HG02938 (cell line): ENCODE measurements at regions not wholly inside any gene's neighbourhood (a gene's known extent, or its start where the extent isn't known, plus 50 kb on each side); places are given as distances from the start of the nearest gene placed in this dataset.

Experiments
- ATAC-seq: cut with Tn5 transposase; IDR thresholded peaks from one replicate; pipeline ENCODE4 v1.9.1; 2021; ENCODE audit warnings: mild to moderate bottlenecking, moderate library complexity; ENCODE audit not compliant: unreplicated experiment

DNA sequence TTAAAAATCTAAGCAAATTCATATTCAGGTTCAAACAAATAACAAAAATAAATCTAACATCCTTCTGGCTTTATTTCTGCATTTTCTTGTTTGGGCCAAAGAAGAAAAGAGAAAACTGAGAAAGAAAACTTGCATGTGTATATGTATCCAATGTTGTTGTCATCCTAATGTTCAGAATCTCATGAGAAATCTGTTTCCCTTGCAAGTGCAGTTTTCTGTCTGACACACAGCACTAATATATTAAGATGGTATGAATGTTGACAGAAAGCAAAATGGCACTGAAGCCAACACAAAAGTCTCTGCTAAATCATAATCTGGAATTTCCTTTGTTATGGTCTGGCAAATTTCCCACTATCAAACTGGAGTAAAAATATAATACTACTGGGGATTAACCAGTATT is 235.9 kb downstream of the HGF start:
- no peak for ATAC-seq

DNA sequence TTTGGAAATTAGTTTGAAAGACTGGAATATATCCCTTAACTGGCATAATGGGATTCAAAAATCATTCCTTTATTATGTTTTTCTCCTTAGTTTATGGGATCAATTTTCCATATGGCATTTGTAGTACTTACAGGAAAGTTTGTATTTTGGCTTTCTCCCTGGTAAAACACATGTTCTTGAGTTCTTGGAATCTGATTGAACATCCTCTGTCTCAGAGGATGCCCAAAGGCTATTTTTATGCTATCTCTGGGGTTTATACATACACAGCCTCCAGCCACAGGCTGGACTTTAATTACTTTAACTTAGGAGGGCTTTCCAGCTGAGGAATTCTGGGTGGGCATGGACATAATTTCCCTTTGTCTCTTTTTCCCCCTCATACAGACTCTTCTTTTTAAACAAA is 236.4 kb downstream of the HGF start:
- no peak for ATAC-seq

DNA sequence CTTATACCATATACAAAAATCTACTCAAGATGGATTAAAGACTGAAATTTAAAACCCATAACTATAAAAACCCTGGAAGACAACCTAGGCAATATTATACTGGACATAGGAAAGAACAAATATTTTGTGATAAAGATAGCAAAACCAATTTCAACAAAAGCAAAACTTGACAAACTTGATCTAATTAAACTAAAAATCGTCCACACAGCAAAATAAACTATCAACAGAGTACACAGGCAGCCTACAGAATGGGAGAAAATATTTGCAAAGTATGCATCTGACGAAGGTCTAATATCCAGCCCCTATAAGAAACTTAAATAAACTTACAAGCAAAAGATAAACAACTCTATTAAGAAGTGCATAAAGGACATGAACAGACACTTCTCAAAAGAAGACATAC is 240.1 kb downstream of the HGF start:
- ATAC-seq: no peak

DNA sequence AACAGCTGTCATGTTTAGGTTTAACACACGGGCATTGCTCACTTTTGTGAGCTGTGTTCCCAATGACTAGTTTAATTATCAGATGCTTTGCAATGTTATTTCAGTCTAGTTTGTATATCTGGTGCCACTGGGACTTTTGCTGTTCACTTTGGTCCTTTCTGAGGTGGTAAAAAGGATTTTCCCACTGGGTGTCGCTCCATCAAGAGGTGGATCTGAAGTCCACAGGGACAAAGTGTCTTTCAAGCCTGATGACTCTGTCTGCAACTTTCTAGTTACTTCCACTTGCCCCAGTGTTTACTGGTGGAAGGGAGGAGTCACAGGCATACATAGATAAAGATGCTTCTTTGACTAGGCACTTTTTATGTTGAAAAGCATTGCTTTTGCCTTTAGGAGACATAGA is 242.2 kb downstream of the HGF start:
- ATAC-seq: no peak

DNA sequence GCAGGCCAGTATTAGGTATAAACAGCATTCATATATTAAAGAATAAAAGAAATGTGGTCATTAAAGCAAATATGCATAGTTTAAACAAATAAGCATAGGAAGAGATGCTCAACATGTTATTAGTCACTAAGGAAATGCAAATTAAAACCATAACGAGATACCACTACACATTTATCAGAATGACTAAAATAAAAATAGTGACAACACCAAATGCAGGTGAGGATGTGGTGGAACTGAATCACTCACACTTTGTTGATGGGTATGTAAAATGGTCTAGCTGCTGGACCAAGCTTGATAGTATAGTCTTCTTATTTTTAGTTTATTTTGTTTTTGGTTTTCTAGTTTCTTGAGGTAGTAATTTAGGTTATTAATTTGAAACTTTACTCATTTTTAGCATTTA is 242.9 kb downstream of the HGF start:
- no peak for ATAC-seq

DNA sequence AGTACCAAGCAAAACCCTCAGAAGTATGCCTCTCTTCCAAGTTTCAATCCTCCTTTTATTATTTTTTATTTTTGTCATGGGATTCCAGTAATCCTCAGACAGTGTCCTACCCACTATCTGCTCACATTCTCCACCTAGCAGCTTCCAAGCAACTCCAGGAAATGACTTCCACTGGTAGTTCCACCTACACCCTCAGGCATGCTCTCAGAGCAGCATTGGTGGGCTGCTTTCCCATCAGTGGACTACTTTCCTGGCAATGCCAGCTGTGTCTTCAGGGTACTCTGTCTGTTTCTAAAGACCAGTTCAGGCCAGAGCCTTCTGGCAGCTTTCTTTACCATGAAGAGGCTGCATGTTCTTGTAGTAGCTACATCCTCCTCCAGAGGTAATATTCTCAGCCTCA is 244.0 kb downstream of the HGF start:
- no peak for ATAC-seq

DNA sequence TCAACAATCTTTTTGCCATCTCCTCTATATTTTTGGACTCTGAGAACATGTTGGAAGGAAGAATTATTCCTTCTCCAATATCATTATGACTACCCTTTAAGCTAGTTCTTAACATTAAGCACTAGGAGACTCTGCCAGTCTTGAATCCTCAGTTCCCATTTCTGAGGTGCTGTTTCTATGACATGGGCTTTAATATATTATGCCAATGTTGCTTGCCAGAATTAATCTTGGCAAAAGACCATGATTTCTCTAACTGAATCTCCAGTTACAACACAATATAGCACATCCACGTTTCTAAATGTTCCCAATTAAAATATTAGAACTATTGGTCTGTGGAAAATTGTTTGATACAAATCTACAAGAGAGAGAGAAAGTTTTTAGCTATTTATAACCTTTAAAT is 250.0 kb downstream of the HGF start:
- ATAC-seq: no peak

DNA sequence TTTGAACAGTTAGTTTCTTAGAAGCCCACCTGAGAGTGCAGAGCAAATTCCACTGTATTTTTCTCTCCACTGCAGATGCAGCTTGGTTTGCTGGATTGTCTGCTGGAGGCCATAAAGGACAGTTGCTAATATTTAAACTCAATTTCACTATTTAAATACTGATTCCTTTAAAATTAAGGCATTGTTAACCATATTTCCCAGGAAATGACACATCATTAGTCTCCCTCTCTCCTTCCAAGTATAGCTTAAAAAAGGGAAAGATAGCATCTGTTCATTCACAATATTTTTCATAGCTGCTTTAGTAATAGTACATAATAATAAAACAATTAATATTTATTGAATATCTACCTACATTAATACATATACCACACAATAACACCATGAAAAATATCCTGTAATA is 252.9 kb downstream of the HGF start:
- ATAC-seq: no peak

DNA sequence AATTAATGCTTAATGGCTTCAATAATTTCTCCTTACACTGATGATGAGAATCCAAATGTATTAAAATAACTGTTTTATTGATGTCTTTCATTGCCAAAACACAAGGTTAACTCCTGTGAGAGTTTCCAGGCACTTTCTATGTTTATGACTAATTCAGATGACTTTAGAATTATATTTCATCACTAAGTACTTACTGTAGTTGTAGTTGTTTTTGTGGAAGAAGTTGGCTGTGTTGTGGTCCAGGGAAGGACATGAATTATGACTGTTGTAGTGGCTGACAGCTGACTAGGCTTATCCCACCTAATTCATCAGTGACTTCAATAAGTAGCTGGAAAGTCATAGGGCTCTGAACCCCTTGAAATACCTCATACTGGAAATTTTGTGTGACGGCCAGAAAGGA is 254.8 kb downstream of the HGF start:
- no peak for ATAC-seq

DNA sequence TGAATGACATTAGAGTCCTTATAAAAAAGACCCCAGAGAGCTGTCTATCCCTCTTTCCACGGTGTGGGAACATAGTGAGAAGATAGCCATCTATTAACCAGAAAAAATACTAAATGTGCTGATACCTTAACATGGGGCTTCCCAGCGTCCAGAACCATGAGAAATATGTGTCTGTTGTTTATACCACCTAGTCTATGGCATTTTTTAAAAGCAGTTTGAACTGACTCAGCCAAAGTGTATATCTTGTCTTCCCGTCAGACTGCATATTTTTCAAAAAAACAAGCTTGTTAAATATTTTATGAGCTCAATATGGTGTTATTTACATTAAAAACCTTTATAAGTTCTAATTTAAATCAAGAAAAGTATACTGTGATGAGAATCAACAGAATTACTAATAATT is 255.3 kb downstream of the HGF start:
- no peak for ATAC-seq

DNA sequence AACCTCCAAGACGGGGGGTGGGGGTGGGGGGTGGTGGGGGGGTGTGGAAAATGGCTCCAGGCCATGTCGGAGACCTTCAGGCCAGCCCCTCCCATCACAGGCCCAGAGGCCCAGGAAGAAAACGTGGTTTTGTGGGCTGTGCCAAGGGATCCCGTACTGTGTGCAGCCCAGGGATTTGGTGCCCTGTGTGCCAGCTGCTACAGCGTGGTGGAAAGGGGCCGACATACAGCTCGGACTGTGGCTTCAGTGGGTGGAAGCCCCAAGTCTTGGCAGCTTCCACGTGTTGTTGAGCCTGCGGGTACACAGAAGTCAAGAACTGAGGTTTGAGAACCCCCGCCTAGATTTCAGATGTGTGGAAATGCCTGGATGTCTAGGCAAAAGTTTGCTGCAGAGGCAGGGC is 259.7 kb downstream of the HGF start:
- no peak for ATAC-seq

DNA sequence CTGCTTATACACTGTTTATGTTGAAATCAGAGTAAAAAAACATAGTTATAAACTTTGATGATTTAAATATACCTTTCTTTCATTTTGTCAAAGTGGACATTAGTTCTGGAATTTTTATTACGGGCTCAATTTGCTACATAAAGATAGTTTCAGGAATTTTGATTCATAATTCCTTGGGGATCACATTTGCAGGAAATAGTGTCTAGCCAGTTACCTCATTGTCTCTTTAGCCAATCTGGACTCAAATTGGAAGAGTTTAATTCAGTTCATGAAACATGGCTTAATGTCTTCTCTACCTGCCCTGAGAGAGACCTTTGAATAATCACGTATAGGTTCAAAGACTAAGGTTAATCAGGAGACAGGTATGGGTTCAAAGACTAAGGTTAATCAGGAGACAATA is 262.6 kb downstream of the HGF start:
- no peak for ATAC-seq

DNA sequence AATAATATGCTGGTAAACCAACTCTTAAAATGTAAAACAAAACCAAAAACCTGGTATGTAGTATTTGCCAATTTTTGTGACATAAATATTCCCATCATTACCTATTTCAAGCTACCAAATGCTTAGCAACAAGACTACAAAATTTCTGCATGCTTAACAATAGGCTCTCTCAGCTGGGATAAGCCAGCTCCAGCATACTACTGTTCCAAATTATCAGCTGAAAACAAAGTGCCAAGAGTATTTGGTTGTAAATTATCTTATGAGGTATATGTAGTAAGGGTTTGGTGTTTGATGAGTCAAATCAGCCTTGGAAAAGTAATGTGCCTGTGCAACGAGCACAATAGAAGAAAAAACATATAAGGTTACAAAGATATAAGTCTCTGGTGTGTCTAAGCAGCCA is 263.2 kb downstream of the HGF start:
- ATAC-seq: no peak

DNA sequence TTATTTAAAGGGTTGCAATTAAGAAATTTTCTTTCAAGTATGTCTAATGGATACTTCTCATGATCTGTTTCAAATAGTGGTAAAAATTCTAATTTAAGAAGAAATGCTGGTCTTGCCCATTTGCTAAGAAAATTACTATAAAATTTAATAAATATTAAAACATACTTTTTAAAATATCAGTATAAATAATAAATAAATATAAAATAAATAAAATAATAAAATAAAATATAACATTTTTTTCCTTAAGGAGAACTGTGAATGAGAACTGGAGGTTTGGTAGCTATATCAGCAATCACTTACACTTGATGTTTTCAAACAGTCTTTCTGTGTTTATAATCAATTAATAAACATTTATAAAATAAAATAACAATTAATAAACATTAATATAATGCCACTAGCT is 266.1 kb downstream of the HGF start:
- ATAC-seq: no peak

DNA sequence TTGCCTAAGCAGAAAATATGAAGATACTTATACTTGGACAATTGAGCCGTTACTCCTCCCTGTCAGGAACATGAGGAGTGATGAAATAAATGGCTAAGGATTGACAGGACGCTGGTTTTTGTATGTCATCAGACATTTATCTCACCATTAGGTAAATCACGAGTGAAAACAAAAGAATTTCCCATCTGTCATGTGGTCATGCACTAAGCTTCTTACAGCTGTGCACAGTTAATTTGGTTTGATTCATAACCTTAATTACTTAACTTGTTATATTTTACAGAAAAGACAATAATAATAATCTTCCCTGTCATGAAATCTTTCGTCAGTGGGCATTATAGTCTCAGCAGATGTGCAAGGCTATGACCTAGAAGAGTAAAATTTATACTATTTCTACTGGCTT is 266.5 kb downstream of the HGF start:
- no peak for ATAC-seq

DNA sequence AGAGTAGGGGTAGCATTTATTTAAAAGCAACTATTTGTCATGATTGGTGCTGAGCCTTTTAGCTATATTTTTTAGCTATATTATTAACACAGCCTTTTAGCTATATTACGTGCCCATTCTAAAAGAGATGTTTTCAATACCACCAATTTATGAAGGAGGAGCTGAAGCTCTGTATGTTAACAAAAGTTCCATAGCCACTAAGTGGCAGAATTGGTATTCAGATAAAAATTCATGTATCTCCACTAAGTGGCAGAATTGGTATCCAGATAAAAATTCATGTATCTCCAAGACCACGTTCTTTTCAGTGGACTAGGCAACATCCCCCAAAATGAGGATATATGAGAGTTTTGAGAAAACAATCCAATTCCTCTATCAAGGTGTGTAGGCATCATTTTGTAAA is 268.6 kb downstream of the HGF start:
- ATAC-seq: no peak

DNA sequence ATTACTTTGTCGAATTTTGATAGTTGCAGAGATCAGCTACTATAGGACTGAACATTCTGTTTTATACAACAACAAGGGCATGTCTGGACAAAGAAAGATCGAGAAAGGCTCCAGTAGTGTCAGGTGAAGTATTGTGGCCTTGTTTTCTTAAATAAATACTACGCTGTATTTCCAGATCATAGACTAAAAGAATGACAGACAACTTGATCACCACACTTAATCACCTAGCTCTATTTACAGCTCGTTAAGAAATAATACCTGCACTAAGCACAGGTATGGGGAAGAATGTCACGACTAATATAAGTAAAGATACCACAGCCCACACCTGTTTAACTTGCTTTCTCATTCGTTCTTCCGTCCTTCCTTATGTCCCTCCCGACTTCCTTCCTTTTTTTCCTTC is 269.2 kb downstream of the HGF start:
- no peak for ATAC-seq

DNA sequence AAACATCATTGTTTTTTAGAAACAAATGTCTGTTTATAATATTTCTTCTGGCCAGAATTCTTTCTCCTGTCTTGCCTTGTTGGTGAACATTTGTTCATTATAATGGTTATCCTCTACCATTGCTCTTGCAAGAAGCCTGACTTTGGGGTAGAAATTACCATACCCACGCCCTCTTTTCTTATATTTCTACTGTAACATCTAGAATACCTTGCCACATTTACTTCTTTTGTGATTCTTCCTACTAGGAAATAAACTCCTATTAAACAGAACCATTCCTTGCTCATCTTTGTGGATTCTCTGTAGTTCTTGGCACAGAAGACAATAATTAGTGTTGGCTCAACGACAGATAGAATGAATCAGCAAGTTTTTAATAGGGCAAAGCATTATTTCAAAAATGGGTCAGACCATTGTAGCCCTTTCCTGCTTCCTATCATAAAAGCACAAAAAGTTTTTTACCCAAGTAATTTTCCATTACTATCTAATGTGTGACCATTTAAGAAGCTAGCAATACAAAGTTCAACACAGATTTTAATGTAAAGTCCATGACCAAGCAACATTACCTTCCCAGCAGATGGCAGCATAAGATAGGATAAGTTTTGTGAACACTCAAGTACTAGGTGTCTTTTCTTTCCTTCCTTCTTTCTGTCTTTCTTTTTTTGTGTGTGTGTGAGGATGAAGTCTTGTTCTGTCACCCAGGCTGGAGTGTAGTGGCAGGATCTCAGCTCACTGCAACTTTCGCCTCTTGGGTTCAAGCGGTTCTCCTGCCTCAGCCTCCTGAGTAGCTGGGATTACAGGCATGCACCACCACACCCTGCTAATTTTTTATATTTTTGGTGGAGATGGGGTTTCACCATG is 270.4 kb downstream of the HGF start:
- ATAC-seq: peak; percentile 74

DNA sequence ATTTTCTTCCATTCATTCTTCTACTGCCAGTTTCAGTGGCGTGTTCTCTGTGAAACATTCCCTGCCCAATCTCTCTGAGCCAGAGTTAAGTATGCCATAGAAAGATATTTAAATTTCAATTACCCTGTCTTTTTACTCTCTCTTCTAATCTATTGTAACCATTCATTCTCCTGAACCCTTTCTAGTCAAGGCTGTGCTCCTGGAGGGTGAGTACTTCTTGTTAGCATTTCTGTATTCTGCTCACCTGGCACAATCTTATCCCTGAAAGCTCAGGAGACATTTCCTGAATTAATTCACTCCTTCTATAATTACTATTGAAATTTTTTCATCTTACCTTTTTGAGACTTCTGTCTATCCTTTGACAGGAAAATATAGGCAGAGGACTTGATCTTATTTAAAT is 271.7 kb downstream of the HGF start:
- ATAC-seq: no peak

DNA sequence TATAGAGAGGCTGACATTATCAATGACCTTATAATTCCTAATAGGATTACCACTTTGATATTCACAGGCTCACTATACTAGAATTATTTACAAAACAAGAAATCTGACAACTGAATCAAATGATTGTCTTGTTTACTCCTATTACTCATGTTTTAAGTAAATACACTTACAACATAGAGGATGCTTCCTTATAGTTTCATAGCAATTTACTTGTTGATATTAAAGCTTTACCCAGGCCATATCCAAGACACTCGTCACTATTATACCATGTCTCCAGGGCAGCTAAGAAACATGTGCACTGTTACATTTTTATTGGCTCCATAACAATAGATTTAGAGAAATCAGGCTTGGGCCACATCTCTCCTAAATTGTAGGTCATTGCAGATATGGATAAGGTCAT is 276.9 kb downstream of the HGF start:
- ATAC-seq: no peak

DNA sequence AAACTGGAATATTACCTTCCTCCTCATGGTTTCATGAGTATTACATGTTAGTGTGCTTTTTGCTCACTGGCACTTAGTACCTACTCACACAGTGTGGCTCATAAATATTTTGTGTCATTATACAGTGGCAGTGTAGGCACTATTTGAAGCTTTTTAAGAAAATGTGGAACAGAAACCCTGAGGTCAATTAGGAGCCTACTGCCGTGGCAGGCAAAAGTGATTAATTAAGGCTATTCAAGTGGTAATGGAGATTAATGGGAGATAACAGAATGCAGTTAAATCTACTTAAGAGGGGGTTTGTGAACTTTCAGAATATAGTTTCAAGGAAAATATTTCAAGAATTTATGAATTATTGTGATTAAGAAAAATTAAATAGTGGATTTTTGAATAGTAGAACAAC is 277.6 kb downstream of the HGF start:
- ATAC-seq: no peak

DNA sequence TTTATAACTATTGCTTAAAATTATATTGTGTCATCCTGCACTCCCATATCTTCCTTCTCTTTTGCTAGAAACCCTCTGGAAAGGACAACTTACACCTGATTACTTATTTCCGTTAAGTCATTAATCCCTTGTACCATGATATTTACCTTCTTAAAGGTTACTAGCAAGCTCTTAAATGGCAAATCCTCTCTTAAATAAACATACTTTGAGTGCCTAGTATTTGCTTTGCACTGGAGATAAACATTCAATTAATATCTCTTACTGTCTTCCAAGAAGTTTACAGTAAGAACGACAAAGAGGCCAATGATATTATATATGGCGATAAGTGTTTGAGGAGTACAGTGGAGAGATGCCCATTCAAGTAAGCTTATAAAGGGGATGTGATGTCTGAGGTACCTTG is 278.3 kb downstream of the HGF start:
- ATAC-seq: no peak

DNA sequence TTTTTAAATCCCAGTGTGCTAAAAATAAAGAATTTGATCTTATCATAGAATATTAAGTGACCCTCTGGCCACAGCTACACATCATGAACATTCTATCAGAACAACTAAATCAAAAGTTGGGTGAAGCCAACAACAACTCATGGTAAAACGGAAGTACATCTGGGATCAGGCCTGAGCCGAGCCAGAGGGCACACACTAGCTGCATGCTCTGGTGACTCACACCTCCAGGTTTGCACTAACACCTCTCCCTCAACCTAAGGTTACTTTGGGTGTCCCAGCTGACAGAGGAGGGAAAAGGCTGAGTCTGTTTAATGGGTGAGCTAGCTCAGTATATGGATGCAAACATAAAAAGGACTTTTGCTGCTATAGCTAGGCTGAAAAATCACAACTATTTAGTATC is 281.6 kb downstream of the HGF start:
- no peak for ATAC-seq
